Endothelial cell of umbilical vein (primary cell): ENCODE measurements at regions not wholly inside any gene's neighbourhood (a gene's known extent, or its start where the extent isn't known, plus 50 kb on each side); places are given as distances from the start of the nearest gene placed in this dataset.
"Not testable (repeated sequence)": the region's sequence is repeated elsewhere in the genome, so short reads cannot be mapped to it uniquely, and the experiment has no call there.

Experiments
- BruUV-seq: library from RNA; stranded (reverse); fragments of 400-500 nt; replicated peaks from 2 replicates; lab custom pipeline; 2021; lab: Mats Ljungman, UMichigan
- CTCF ChIA-PET: fragments of 300-600, 350-600 bp; sonication (Branson Sonifier 250); formaldehyde crosslinking; loops from one replicate; lab custom pipeline; 2021; ENCODE audit warnings: antibody characterized with exemption, inconsistent platforms; lab: Charles Lee
- POLR2A ChIA-PET: fragments of 300-600, 350-600 bp; sonication (Branson Sonifier 250); formaldehyde crosslinking; loops from one replicate; lab custom pipeline; 2021; ENCODE audit warnings: antibody characterized with exemption, inconsistent platforms; lab: Charles Lee
- DNase-seq: peaks from one replicate; pipeline ENCODE4 v3.0.0-alpha.2; 2011; ENCODE audit warnings: low read depth, low spot score
- FAIRE-seq: peaks from 2 replicates; lab custom pipeline; 2011; peaks lifted over from hg19 to GRCh38; lab: Jason Lieb, UNC
- H2AFZ ChIP-seq: 2 replicates; pipeline ENCODE4 v1.6.0; 2012; ENCODE audit warnings: low read depth, low read length, control low read depth, inconsistent platforms
- H3K27ac ChIP-seq: 2 replicates; pipeline ENCODE4 v1.5.1; 2011; ENCODE audit warnings: low read depth, mild to moderate bottlenecking, control low read depth, low read length, moderate library complexity; ENCODE audit not compliant: insufficient read depth
- H3K27me3 ChIP-seq, 2 experiments: 2 replicates each; pipeline versions ENCODE4 v1.6.0 to v1.6.1; 2011; ENCODE audit warnings: low read length in 2 of 2, mixed read lengths in 1 of 2; ENCODE audit not compliant: control insufficient read depth in 2 of 2, insufficient read depth in 2 of 2
- H3K36me3 ChIP-seq, 2 experiments: 2 replicates in 1 of 2; 3 replicates in 1 of 2; pipeline ENCODE4 v1.5.1; 2011; ENCODE audit warnings: low read length in 2 of 2, mild to moderate bottlenecking in 1 of 2, moderate library complexity in 1 of 2; ENCODE audit not compliant: control insufficient read depth in 2 of 2, insufficient read depth in 2 of 2; ENCODE audit errors: extremely low read depth in 1 of 2
- H3K4me1 ChIP-seq: 3 replicates; pipeline ENCODE4 v1.5.1; 2011; ENCODE audit warnings: mild to moderate bottlenecking, low read length; ENCODE audit not compliant: control insufficient read depth, insufficient read depth; ENCODE audit errors: extremely low read depth
- H3K4me2 ChIP-seq: 2 replicates; pipeline ENCODE4 v1.6.1; 2011; ENCODE audit warnings: low read length, control low read depth, mixed read lengths; ENCODE audit not compliant: insufficient read depth
- H3K4me3 ChIP-seq, 3 experiments: fragments of 200-600 bp in 1 of 3; sonication (generic), shearing (Covaris generic) in 1 of 3; replicated peaks in 1 of 3; 2 replicates each; pipeline ENCODE4 v1.5.1; 2011 to 2016; ENCODE audit warnings: control low read depth in 3 of 3, low read length in 3 of 3, mild to moderate bottlenecking in 2 of 3, inconsistent platforms in 1 of 3, low read depth in 1 of 3, moderate library complexity in 1 of 3; ENCODE audit not compliant: insufficient read depth in 1 of 3
- H3K79me2 ChIP-seq: 2 replicates; pipeline ENCODE4 v1.6.0; 2012; ENCODE audit warnings: low read length, inconsistent platforms; ENCODE audit not compliant: control insufficient read depth, insufficient read depth
- H3K9ac ChIP-seq: replicated peaks from 2 replicates; pipeline ENCODE3; 2011; ENCODE audit warnings: low read length, control low read depth; ENCODE audit not compliant: insufficient read depth; ENCODE audit errors: extremely low read depth
- H3K9me1 ChIP-seq: replicated peaks from 3 replicates; pipeline ENCODE4 v1.6.0; 2011; ENCODE audit warnings: mild to moderate bottlenecking, low read length; ENCODE audit not compliant: control insufficient read depth, insufficient read depth; ENCODE audit errors: extremely low read depth
- H3K9me3 ChIP-seq: replicated peaks from 2 replicates; pipeline ENCODE4 v1.5.1; 2012; ENCODE audit warnings: low read length, inconsistent platforms; ENCODE audit not compliant: control insufficient read depth, insufficient read depth
- H4K20me1 ChIP-seq: replicated peaks from 2 replicates; pipeline ENCODE3; 2011; ENCODE audit warnings: mild to moderate bottlenecking, low read length; ENCODE audit not compliant: control insufficient read depth, insufficient read depth; ENCODE audit errors: extremely low read depth
- EZH2 ChIP-seq: IDR thresholded peaks from 2 replicates; pipeline ENCODE4 v1.6.1; 2012; ENCODE audit warnings: borderline replicate concordance, low read depth, mild to moderate bottlenecking, moderate library complexity, low read length, inconsistent platforms; ENCODE audit not compliant: severe bottlenecking
- FOS ChIP-seq: IDR thresholded peaks from 2 replicates; pipeline ENCODE4 v1.6.1; 2011; ENCODE audit warnings: mild to moderate bottlenecking, low read length, moderate library complexity, borderline replicate concordance; ENCODE audit not compliant: insufficient read depth
- GATA2 ChIP-seq: IDR thresholded peaks from 2 replicates; pipeline ENCODE4 v1.7.0; 2011; ENCODE audit warnings: low read depth, mild to moderate bottlenecking, moderate library complexity, mixed read lengths, low read length; ENCODE audit not compliant: insufficient read length, insufficient read depth
- JUN ChIP-seq: IDR thresholded peaks from 2 replicates; pipeline ENCODE4 v1.6.1; 2011; ENCODE audit warnings: borderline replicate concordance, low read depth; ENCODE audit not compliant: insufficient read length, insufficient read depth
- MYC ChIP-seq: IDR thresholded peaks from one replicate; pipeline ENCODE4 v1.6.1; 2011; ENCODE audit warnings: mild to moderate bottlenecking, low read depth, low read length
- POLR2A ChIP-seq: IDR thresholded peaks from 2 replicates; pipeline ENCODE4 v1.6.1; 2012; ENCODE audit warnings: low read depth, mild to moderate bottlenecking, control low read depth, low read length
- POLR2AphosphoS5 ChIP-seq: IDR thresholded peaks from 2 replicates; pipeline ENCODE4 v1.6.1; 2012; ENCODE audit warnings: low read depth, mild to moderate bottlenecking, control low read depth, low read length, moderate library complexity; ENCODE audit not compliant: insufficient read depth
- dilution Hi-C: fragments of 300-500 bp; cut with MboI; formaldehyde crosslinking; loops from one replicate; pipeline ENCODE4 v1.15.0; 2019; ENCODE audit warnings: low sequenced_read_pairs; ENCODE audit not compliant: extremely low pct_ligation_motif_present
- intact Hi-C: fragments of 100-400 bp; cut with micrococcal nuclease; formaldehyde crosslinking; loops from one replicate; pipeline ENCODE4 v1.10.0; 2022
- TF ChIP-seq, protein P1 (sequence below), 2 donors: IDR thresholded peaks; 1 replicate in 1 of 2; 2 replicates in 1 of 2; pipeline ENCODE4 v1.5.1; 2011; ENCODE audit warnings: low read length in 2 of 2, mild to moderate bottlenecking in 2 of 2, moderate library complexity in 2 of 2, control low read depth in 1 of 2, inconsistent platforms in 1 of 2, low read depth in 1 of 2; ENCODE audit not compliant: insufficient read depth in 1 of 2; ENCODE audit errors: extremely low read depth in 1 of 2
- TF ChIP-seq, protein P2 (sequence below): IDR thresholded peaks from 2 replicates; pipeline ENCODE4 v1.6.1; 2011; ENCODE audit not compliant: insufficient read depth, insufficient read length

DNA sequence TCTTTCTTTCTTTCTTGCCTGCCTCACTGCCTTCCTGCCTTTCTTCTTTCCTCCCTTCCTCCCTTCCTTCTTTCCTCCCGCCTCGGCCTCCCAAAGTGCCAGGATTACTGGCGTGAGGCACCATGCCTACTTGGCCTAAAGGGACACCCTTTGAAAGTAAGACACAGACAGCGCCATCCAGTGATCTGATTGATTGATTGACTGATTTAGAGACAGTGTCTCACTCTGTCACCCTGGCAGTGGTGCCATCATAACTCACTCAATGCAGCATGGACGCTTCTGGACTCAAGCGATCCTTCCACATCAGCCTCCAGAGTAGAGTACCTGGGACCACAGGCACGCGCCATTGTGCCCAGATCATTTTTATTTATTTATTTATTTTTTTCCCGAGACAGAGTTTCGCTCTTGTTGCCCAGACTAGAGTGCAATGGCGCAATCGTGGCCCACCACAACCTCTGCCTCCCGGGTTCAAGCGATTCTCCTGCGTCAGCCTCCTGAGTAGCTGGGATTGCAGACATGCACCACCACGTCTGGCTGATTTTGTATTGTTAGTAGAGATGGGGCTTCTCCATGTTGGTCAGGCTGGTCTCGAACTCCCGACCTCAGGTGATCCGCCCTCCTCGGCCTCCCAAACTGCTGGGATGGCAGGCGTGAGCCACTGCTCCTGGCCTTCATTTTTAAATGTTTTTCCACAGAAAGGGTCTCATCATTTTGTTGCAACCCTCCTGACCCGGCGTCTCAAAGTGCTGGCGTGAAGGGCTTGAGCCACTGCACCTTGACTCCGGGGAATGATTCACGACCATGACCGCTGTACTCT is 3914.7 kb upstream of the OR11H1 start:
- H4K20me1 ChIP-seq, POLR2A ChIA-PET, H2AFZ ChIP-seq, dilution Hi-C loops, CTCF ChIA-PET, H3K4me3 ChIP-seq, H3K27ac ChIP-seq, FAIRE-seq, H3K36me3 ChIP-seq, H3K4me2 ChIP-seq, H3K9me1 ChIP-seq, H3K4me1 ChIP-seq, DNase-seq, BruUV-seq, H3K79me2 ChIP-seq, H3K27me3 ChIP-seq, intact Hi-C loops, H3K9ac ChIP-seq: not testable (repeated sequence)
- peaks cover 13% of the 10 kb centered on the region for H3K9me3 ChIP-seq

DNA sequence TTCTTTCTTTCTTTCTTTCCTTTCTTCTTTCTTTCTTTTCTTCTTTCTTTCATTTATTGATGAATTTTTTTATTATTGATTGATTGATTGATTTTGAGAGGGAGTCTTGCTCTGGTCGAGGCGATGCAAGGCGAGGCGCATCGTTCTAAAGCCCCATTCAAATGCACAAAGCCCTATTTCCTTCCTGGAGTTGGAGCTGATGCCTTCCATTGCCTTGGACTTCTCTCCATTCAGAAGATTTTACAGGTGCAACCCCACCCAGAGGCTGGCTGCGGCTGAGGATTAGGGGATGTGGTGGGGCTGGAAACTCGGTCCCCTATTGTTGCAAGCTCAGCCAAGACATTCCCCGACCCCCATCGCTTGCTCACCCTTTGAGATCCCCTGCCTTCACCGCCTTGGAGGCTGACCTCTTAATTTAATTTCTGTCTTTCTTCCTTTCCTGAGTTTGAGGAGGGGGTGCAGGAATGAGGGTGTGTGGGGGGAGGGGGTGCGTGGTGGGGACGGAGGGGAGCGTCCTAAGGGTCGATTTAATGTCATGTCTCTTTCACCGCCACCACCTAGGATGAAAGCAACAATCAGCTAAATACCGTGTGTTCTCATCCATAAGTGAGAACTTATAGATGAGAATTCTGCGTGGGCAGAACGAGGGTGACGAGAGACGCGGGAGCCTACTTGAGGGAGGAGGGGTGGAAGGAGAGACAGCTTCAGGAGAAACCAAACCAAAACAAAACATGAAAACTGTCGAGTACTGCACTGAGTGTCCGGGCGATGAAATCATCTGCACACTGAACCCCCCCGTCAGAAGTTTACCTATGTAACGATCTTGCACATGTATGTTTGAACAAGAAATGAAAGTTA is 3913.9 kb upstream of the OR11H1 start:
- Histone ChIP-seq H3K9me3 (peaks cover 13% of the 10 kb centered on the region), H3K27me3 (no peaks in the 10 kb centered on the region), H3K4me1 (no peaks in the 10 kb centered on the region), H3K9me1 (no peaks in the 10 kb centered on the region), H3K36me3 (no peaks in the 10 kb centered on the region), H4K20me1 (no peaks in the 10 kb centered on the region), H2AFZ (no peak overlapping the region), H3K4me2 (no peak overlapping the region), H3K9ac (no peak overlapping the region), H3K27ac (no peak overlapping the region), H3K4me3 (no peak overlapping the region), H3K79me2 (no peaks in the 10 kb centered on the region)
- CTCF ChIA-PET = no interaction called here
- TF ChIP-seq, protein P1, sequence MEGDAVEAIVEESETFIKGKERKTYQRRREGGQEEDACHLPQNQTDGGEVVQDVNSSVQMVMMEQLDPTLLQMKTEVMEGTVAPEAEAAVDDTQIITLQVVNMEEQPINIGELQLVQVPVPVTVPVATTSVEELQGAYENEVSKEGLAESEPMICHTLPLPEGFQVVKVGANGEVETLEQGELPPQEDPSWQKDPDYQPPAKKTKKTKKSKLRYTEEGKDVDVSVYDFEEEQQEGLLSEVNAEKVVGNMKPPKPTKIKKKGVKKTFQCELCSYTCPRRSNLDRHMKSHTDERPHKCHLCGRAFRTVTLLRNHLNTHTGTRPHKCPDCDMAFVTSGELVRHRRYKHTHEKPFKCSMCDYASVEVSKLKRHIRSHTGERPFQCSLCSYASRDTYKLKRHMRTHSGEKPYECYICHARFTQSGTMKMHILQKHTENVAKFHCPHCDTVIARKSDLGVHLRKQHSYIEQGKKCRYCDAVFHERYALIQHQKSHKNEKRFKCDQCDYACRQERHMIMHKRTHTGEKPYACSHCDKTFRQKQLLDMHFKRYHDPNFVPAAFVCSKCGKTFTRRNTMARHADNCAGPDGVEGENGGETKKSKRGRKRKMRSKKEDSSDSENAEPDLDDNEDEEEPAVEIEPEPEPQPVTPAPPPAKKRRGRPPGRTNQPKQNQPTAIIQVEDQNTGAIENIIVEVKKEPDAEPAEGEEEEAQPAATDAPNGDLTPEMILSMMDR (IDR thresholded peaks at IDR 0.05; ENCODE audit: extremely low read depth in 1 of 2, insufficient read depth in 1 of 2, low read depth in 1 of 2, low read length in 2 of 2) = no peak
- TF ChIP-seq JUN (no peak), GATA2 (no peak), EZH2 (no peak), POLR2AphosphoS5 (no peak), MYC (no peak), FOS (no peak), POLR2A (no peak)
- TF ChIP-seq, protein P2, sequence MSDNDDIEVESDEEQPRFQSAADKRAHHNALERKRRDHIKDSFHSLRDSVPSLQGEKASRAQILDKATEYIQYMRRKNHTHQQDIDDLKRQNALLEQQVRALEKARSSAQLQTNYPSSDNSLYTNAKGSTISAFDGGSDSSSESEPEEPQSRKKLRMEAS = no peak
- intact Hi-C loops (no loop called here), dilution Hi-C loops (no loop called here)
- POLR2A ChIA-PET = no interaction called here
- FAIRE-seq (no peak), DNase-seq (no peak)
- BruUV-seq = no TSS peak
